ENCODE measurements at regions not wholly inside any gene's neighbourhood (a gene's known extent, or its start where the extent isn't known, plus 50 kb on each side); places are given as distances from the start of the nearest gene placed in this dataset.

- Histone ChIP-seq H3K4me1 (ENCODE audit: control insufficient read depth, low read depth, low read length) (no peaks in the 10 kb centered on the region), H3K4me3 (ENCODE audit: low read length) (no peak overlapping the region), H3K79me2 (ENCODE audit: control insufficient read depth, insufficient read depth, low read length) (no peaks in the 10 kb centered on the region), H2BK5ac (ENCODE audit: low read length) (no peak overlapping the region), H3K79me1 (ENCODE audit: low read length) (no peaks in the 10 kb centered on the region), H3K56ac (ENCODE audit: low read length) (no peak overlapping the region), H4K5ac (ENCODE audit: low read length) (no peak overlapping the region), H3K27me3 (ENCODE audit: insufficient read depth, low read length, poor library complexity) (no peaks in the 10 kb centered on the region), H3K4me2 (ENCODE audit: low read length) (no peak overlapping the region), H2BK120ac (ENCODE audit: low read depth, low read length) (no peak overlapping the region), H3K23ac (ENCODE audit: low read length) (no peak overlapping the region), H3K4ac (ENCODE audit: low read depth, low read length) (no peak overlapping the region), H3K27ac (ENCODE audit: low read depth, low read length) (no peak overlapping the region), H2AK5ac (ENCODE audit: low read length) (no peak overlapping the region), H2BK15ac (replicated peaks; ENCODE audit: low read depth) (no peak overlapping the region), H4K8ac (ENCODE audit: low read depth, low read length) (no peak overlapping the region), H3K36me3 (ENCODE audit: control insufficient read depth, insufficient read depth, low read length) (no peaks in the 10 kb centered on the region), H3K9ac (ENCODE audit: low read length) (no peak overlapping the region), H3K18ac (ENCODE audit: low read length) (no peak overlapping the region)
- no CpG with 5 or more reads among the region's 5 CpGs for WGBS (ENCODE audit: extremely low coverage, insufficient coverage, low lambda C conversion rate)
- peak; percentile 61 for DNase-seq
Observed at GRCh38 chr5:21613971-21614488, 1239.1 kb downstream of the CDH12 start.

DNA sequence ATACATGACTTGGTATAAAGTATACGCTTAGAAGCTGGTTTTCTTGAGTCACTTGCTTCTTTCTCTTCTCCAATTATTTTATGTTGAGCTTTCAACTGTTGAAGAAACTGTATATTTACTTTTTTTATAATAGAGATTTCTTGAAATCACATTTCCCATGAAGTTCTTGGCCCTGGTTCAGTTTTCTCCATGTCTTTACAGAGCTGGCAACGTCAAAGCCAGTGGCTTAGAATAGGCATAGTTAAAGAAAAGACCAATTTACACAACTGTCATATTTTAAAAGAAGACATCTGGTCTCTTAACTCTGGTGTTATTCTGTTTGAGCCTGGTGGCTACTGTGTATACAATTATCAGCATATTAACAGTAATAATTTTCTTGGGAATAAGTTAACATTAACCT, 1249.3 kb downstream of the CDH12 start:
- H4K8ac ChIP-seq (ENCODE audit: low read depth, low read length), result no peak overlapping the region
- no CpG with 5 or more reads among the region's 2 CpGs for WGBS (ENCODE audit: extremely low coverage, insufficient coverage, low lambda C conversion rate)

GRCh38 chr5:21594566-21594965, 1258.6 kb downstream of the CDH12 start:
- H3K79me1 ChIP-seq (ENCODE audit: low read length), result no peaks in the 10 kb centered on the region
- H3K9ac ChIP-seq (ENCODE audit: low read length), result no peak overlapping the region
- H3K18ac ChIP-seq (ENCODE audit: low read length), result no peak overlapping the region
- no CpG with 5 or more reads among the region's 2 CpGs for WGBS (ENCODE audit: extremely low coverage, insufficient coverage, low lambda C conversion rate)
- no peak overlapping the region for H2BK15ac ChIP-seq (replicated peaks; ENCODE audit: low read depth)
- no peak overlapping the region for H3K4me3 ChIP-seq (ENCODE audit: low read length)
- H3K56ac ChIP-seq (ENCODE audit: low read length), result no peak overlapping the region
- no peak overlapping the region for H3K4me2 ChIP-seq (ENCODE audit: low read length)
- no peak overlapping the region for H2BK5ac ChIP-seq (ENCODE audit: low read length)
- H3K79me2 ChIP-seq (ENCODE audit: control insufficient read depth, insufficient read depth, low read length), result no peaks in the 10 kb centered on the region
- H3K23ac ChIP-seq (ENCODE audit: low read length), result no peak overlapping the region
- no peak overlapping the region for H4K8ac ChIP-seq (ENCODE audit: low read depth, low read length)
- no peak overlapping the region for H2BK120ac ChIP-seq (ENCODE audit: low read depth, low read length)
- no peak overlapping the region for H4K5ac ChIP-seq (ENCODE audit: low read length)
- no peak overlapping the region for H3K27ac ChIP-seq (ENCODE audit: low read depth, low read length)
- peak; percentile 25 for DNase-seq
- H3K4me1 ChIP-seq (ENCODE audit: control insufficient read depth, low read depth, low read length), result no peaks in the 10 kb centered on the region
- H3K36me3 ChIP-seq (ENCODE audit: control insufficient read depth, insufficient read depth, low read length), result no peaks in the 10 kb centered on the region
- no peaks in the 10 kb centered on the region for H3K27me3 ChIP-seq (ENCODE audit: insufficient read depth, low read length, poor library complexity)
- H2AK5ac ChIP-seq (ENCODE audit: low read length), result no peak overlapping the region
- no peak overlapping the region for H3K4ac ChIP-seq (ENCODE audit: low read depth, low read length)

More for the DNA sequence above, 1249.3 kb downstream of the CDH12 start:
- no peaks in the 10 kb centered on the region for H3K36me3 ChIP-seq (ENCODE audit: control insufficient read depth, insufficient read depth, low read length)
- no peak overlapping the region for H2BK5ac ChIP-seq (ENCODE audit: low read length)
- H3K23ac ChIP-seq (ENCODE audit: low read length), result no peak overlapping the region
- no peak overlapping the region for H3K4me3 ChIP-seq (ENCODE audit: low read length)
- no peaks in the 10 kb centered on the region for H3K27me3 ChIP-seq (ENCODE audit: insufficient read depth, low read length, poor library complexity)
- DNase-seq, result no peak
- H2BK120ac ChIP-seq (ENCODE audit: low read depth, low read length), result no peak overlapping the region
- no peaks in the 10 kb centered on the region for H3K79me2 ChIP-seq (ENCODE audit: control insufficient read depth, insufficient read depth, low read length)
- H3K18ac ChIP-seq (ENCODE audit: low read length), result no peak overlapping the region
- no peaks in the 10 kb centered on the region for H3K79me1 ChIP-seq (ENCODE audit: low read length)
- no peak overlapping the region for H3K56ac ChIP-seq (ENCODE audit: low read length)
- no peaks in the 10 kb centered on the region for H3K4me1 ChIP-seq (ENCODE audit: control insufficient read depth, low read depth, low read length)
- H3K4me2 ChIP-seq (ENCODE audit: low read length), result no peak overlapping the region
- H2BK15ac ChIP-seq (replicated peaks; ENCODE audit: low read depth), result no peak overlapping the region
- H2AK5ac ChIP-seq (ENCODE audit: low read length), result no peak overlapping the region
- no peak overlapping the region for H3K4ac ChIP-seq (ENCODE audit: low read depth, low read length)
- no peak overlapping the region for H3K27ac ChIP-seq (ENCODE audit: low read depth, low read length)
- H3K9ac ChIP-seq (ENCODE audit: low read length), result no peak overlapping the region
- H4K5ac ChIP-seq (ENCODE audit: low read length), result no peak overlapping the region

DNA sequence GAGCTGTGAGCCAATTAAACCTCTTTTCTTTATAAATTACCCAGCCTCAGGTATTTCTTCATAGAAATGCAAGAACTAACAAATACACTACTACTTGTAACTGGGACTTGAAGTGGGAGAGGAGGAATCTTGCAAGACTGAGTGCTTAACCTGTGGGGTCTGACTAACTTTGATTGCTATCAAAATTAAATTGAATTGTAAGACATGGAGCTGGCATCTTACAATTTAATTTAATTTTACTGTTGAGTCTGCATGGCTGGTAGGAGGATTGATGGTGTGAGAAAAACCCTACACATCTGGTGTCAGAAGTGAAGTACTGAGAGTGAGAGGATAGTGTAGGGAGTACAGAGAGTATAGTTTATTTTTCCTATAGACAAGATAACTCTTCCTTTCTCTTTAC, 1259.9 kb downstream of the CDH12 start:
- Histone ChIP-seq H2AK5ac (ENCODE audit: low read length) (no peak overlapping the region), H4K8ac (ENCODE audit: low read depth, low read length) (no peak overlapping the region), H2BK120ac (ENCODE audit: low read depth, low read length) (no peak overlapping the region)

GRCh38 chr5:21581508-21581907, 1271.6 kb downstream of the CDH12 start:
- WGBS (ENCODE audit: extremely low coverage, insufficient coverage, low lambda C conversion rate), result no CpG with 5 or more reads among the region's 3 CpGs
- no peak overlapping the region for H3K56ac ChIP-seq (ENCODE audit: low read length)
- no peaks in the 10 kb centered on the region for H3K4me1 ChIP-seq (ENCODE audit: control insufficient read depth, low read depth, low read length)

More for the DNA sequence above, 1259.9 kb downstream of the CDH12 start:
- no peak overlapping the region for H4K5ac ChIP-seq (ENCODE audit: low read length)
- no peak overlapping the region for H2BK15ac ChIP-seq (replicated peaks; ENCODE audit: low read depth)
- DNase-seq, result no peak
- H3K79me2 ChIP-seq (ENCODE audit: control insufficient read depth, insufficient read depth, low read length), result no peaks in the 10 kb centered on the region
- H3K56ac ChIP-seq (ENCODE audit: low read length), result no peak overlapping the region
- no peaks in the 10 kb centered on the region for H3K79me1 ChIP-seq (ENCODE audit: low read length)
- no peak overlapping the region for H3K9ac ChIP-seq (ENCODE audit: low read length)
- no peak overlapping the region for H3K23ac ChIP-seq (ENCODE audit: low read length)
- no peak overlapping the region for H3K4me2 ChIP-seq (ENCODE audit: low read length)
- no peaks in the 10 kb centered on the region for H3K4me1 ChIP-seq (ENCODE audit: control insufficient read depth, low read depth, low read length)
- H3K4ac ChIP-seq (ENCODE audit: low read depth, low read length), result no peak overlapping the region
- H3K18ac ChIP-seq (ENCODE audit: low read length), result no peak overlapping the region
- H3K27me3 ChIP-seq (ENCODE audit: insufficient read depth, low read length, poor library complexity), result no peaks in the 10 kb centered on the region
- no peak overlapping the region for H2BK5ac ChIP-seq (ENCODE audit: low read length)
- H3K27ac ChIP-seq (ENCODE audit: low read depth, low read length), result no peak overlapping the region
- no peak overlapping the region for H3K4me3 ChIP-seq (ENCODE audit: low read length)
- no peaks in the 10 kb centered on the region for H3K36me3 ChIP-seq (ENCODE audit: control insufficient read depth, insufficient read depth, low read length)

GRCh38 chr5:21574961-21575360, 1278.2 kb downstream of the CDH12 start:
- WGBS (ENCODE audit: extremely low coverage, insufficient coverage, low lambda C conversion rate), result no CpG with 5 or more reads among the region's 4 CpGs
- no peak overlapping the region for H3K4ac ChIP-seq (ENCODE audit: low read depth, low read length)
- H3K56ac ChIP-seq (ENCODE audit: low read length), result no peak overlapping the region
- H4K8ac ChIP-seq (ENCODE audit: low read depth, low read length), result no peak overlapping the region
- H3K79me1 ChIP-seq (ENCODE audit: low read length), result no peaks in the 10 kb centered on the region
- no peaks in the 10 kb centered on the region for H3K4me1 ChIP-seq (ENCODE audit: control insufficient read depth, low read depth, low read length)
- no peak overlapping the region for H3K23ac ChIP-seq (ENCODE audit: low read length)
- no peak overlapping the region for H2BK15ac ChIP-seq (replicated peaks; ENCODE audit: low read depth)
- H3K18ac ChIP-seq (ENCODE audit: low read length), result no peak overlapping the region
- no peaks in the 10 kb centered on the region for H3K27me3 ChIP-seq (ENCODE audit: insufficient read depth, low read length, poor library complexity)
- no peak overlapping the region for H3K4me3 ChIP-seq (ENCODE audit: low read length)
- H4K5ac ChIP-seq (ENCODE audit: low read length), result no peak overlapping the region
- H3K79me2 ChIP-seq (ENCODE audit: control insufficient read depth, insufficient read depth, low read length), result no peaks in the 10 kb centered on the region
- no peaks in the 10 kb centered on the region for H3K36me3 ChIP-seq (ENCODE audit: control insufficient read depth, insufficient read depth, low read length)
- DNase-seq, result no peak
- H2BK120ac ChIP-seq (ENCODE audit: low read depth, low read length), result no peak overlapping the region
- no peak overlapping the region for H3K9ac ChIP-seq (ENCODE audit: low read length)
- no peak overlapping the region for H3K27ac ChIP-seq (ENCODE audit: low read depth, low read length)
- no peak overlapping the region for H2BK5ac ChIP-seq (ENCODE audit: low read length)
- H2AK5ac ChIP-seq (ENCODE audit: low read length), result no peak overlapping the region
- no peak overlapping the region for H3K4me2 ChIP-seq (ENCODE audit: low read length)

More at GRCh38 chr5:21581508-21581907, 1271.6 kb downstream of the CDH12 start:
- no peak overlapping the region for H3K4me3 ChIP-seq (ENCODE audit: low read length)
- no peak overlapping the region for H2BK5ac ChIP-seq (ENCODE audit: low read length)
- no peak overlapping the region for H3K27ac ChIP-seq (ENCODE audit: low read depth, low read length)
- H4K8ac ChIP-seq (ENCODE audit: low read depth, low read length), result no peak overlapping the region
- no peak overlapping the region for H4K5ac ChIP-seq (ENCODE audit: low read length)
- no peak overlapping the region for H2AK5ac ChIP-seq (ENCODE audit: low read length)
- no peak overlapping the region for H3K23ac ChIP-seq (ENCODE audit: low read length)
- DNase-seq, result no peak
- H3K79me1 ChIP-seq (ENCODE audit: low read length), result no peaks in the 10 kb centered on the region
- H3K36me3 ChIP-seq (ENCODE audit: control insufficient read depth, insufficient read depth, low read length), result no peaks in the 10 kb centered on the region
- H3K27me3 ChIP-seq (ENCODE audit: insufficient read depth, low read length, poor library complexity), result no peaks in the 10 kb centered on the region
- H2BK15ac ChIP-seq (replicated peaks; ENCODE audit: low read depth), result no peak overlapping the region
- no peak overlapping the region for H3K4ac ChIP-seq (ENCODE audit: low read depth, low read length)
- H3K4me2 ChIP-seq (ENCODE audit: low read length), result no peak overlapping the region
- no peaks in the 10 kb centered on the region for H3K79me2 ChIP-seq (ENCODE audit: control insufficient read depth, insufficient read depth, low read length)
- no peak overlapping the region for H3K9ac ChIP-seq (ENCODE audit: low read length)
- no peak overlapping the region for H3K18ac ChIP-seq (ENCODE audit: low read length)
- no peak overlapping the region for H2BK120ac ChIP-seq (ENCODE audit: low read depth, low read length)

All from mesendoderm (in vitro differentiated cells).